ENCODE measurements at regions not wholly inside any gene's neighbourhood (a gene's known extent, or its start where the extent isn't known, plus 50 kb on each side); places are given as distances from the start of the nearest gene placed in this dataset.

DNA sequence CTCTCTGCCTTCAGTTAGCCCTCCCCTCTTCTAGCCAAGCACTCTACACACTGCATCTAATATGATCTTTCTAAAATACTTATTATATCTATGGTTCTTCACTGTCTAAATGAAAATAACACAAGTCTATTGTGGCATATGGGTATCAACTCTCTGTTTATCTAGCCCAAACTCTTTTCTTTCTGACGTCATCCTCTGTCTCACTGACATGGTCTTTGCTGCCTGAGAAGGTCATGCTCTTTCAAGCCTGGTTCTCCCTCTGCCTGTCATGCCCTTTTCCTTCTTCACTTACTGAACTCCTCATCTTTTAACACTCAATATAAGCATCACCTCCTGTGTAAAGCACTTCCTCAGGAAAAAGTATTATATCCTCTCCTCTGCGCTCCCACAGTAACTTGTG, 672.2 kb upstream of the CT83 start:
- TF ChIP-seq POLR2A (IDR thresholded peaks at IDR 0.05): no peak
- TF ChIP-seq, protein P1, sequence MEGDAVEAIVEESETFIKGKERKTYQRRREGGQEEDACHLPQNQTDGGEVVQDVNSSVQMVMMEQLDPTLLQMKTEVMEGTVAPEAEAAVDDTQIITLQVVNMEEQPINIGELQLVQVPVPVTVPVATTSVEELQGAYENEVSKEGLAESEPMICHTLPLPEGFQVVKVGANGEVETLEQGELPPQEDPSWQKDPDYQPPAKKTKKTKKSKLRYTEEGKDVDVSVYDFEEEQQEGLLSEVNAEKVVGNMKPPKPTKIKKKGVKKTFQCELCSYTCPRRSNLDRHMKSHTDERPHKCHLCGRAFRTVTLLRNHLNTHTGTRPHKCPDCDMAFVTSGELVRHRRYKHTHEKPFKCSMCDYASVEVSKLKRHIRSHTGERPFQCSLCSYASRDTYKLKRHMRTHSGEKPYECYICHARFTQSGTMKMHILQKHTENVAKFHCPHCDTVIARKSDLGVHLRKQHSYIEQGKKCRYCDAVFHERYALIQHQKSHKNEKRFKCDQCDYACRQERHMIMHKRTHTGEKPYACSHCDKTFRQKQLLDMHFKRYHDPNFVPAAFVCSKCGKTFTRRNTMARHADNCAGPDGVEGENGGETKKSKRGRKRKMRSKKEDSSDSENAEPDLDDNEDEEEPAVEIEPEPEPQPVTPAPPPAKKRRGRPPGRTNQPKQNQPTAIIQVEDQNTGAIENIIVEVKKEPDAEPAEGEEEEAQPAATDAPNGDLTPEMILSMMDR (IDR thresholded peaks at IDR 0.05): no peak
